GM12878 (cell line): ENCODE measurements at regions not wholly inside any gene's neighbourhood (a gene's known extent, or its start where the extent isn't known, plus 50 kb on each side); places are given as distances from the start of the nearest gene placed in this dataset.

Experiments
- ATAC-seq: fragments of 200-7000 bp; cut with Tn5 transposase; 3 replicates; pipeline ENCODE4 v1.9.1; 2020; ENCODE audit warnings: mild to moderate bottlenecking, moderate library complexity
- BruUV-seq: library from RNA; stranded (reverse); fragments of 400-500 nt; replicated peaks from 2 replicates; lab custom pipeline; 2021; lab: Mats Ljungman, UMichigan
- CTCF ChIA-PET: fragments of 300-600 bp; sonication (Branson Sonifier 250); formaldehyde crosslinking; extraction: SDS; loops from one replicate; lab custom pipeline; 2021; ENCODE audit warnings: inconsistent platforms; lab: Yijun Ruan, JAX
- POLR2A ChIA-PET: fragments of 350-600 bp; formaldehyde crosslinking; extraction: SDS; loops from one replicate; lab custom pipeline; 2021; ENCODE audit warnings: inconsistent platforms; lab: Charles Lee
- RAD21 ChIA-PET: fragments of 300-600 bp; sonication (Branson Sonifier 250); formaldehyde crosslinking; loops from one replicate; lab custom pipeline; 2023; ENCODE audit warnings: antibody characterized with exemption; ENCODE audit not compliant: unreplicated experiment; lab: Charles Lee
- SMC1A ChIA-PET: fragments of 300-600 bp; sonication (Branson Sonifier 250); formaldehyde crosslinking; loops from one replicate; lab custom pipeline; 2023; ENCODE audit not compliant: unreplicated experiment, uncharacterized antibody; lab: Charles Lee
- DNase-seq: peaks from one replicate; pipeline ENCODE4 v3.0.0-alpha.2; 2011; ENCODE audit warnings: low read depth, low spot score
- FAIRE-seq: peaks from 3 replicates; lab custom pipeline; 2011; peaks lifted over from hg19 to GRCh38; lab: Jason Lieb, UNC
- H2AFZ ChIP-seq: 2 replicates; pipeline ENCODE4 v1.6.0; 2011; ENCODE audit warnings: low read depth, low read length, control low read depth; ENCODE audit not compliant: control insufficient read depth
- H3K27ac ChIP-seq: 2 replicates; pipeline ENCODE4 v1.5.1; 2011; ENCODE audit warnings: control low read depth; ENCODE audit not compliant: control insufficient read depth, insufficient read depth
- H3K27me3 ChIP-seq, 2 experiments: replicated peaks in 1 of 2; 2 replicates each; pipeline versions ENCODE4 v1.6.0 to v1.6.1; 2011; ENCODE audit warnings: low read length in 1 of 2; ENCODE audit not compliant: control insufficient read depth in 2 of 2, insufficient read depth in 2 of 2
- H3K36me3 ChIP-seq, 2 experiments: 2 replicates each; pipeline ENCODE4 v1.5.1; 2011; ENCODE audit warnings: low read length in 1 of 2; ENCODE audit not compliant: control insufficient read depth in 2 of 2, insufficient read depth in 2 of 2
- H3K4me1 ChIP-seq: 2 replicates; pipeline ENCODE4 v1.6.1; 2011; ENCODE audit warnings: mild to moderate bottlenecking, low read length, moderate library complexity, mixed read lengths; ENCODE audit not compliant: control insufficient read depth, insufficient read depth
- H3K4me2 ChIP-seq: 2 replicates; pipeline ENCODE4 v1.6.0; 2011; ENCODE audit warnings: control low read depth; ENCODE audit not compliant: control insufficient read depth, insufficient read depth
- H3K4me3 ChIP-seq: fragments of 200-600 bp; sonication (generic); 2 replicates; pipeline ENCODE4 v1.5.1; 2016
- H3K79me2 ChIP-seq: 2 replicates; pipeline ENCODE4 v1.6.0; 2011; ENCODE audit warnings: low read length; ENCODE audit not compliant: control insufficient read depth, insufficient read depth
- H3K9ac ChIP-seq: 2 replicates; pipeline ENCODE4 v1.8.0; 2011; ENCODE audit warnings: low read length, control low read depth, mixed read lengths; ENCODE audit not compliant: control insufficient read depth, insufficient read depth
- H3K9me3 ChIP-seq: replicated peaks from 3 replicates; pipeline ENCODE4 v1.5.1; 2011; ENCODE audit warnings: mild to moderate bottlenecking, low read length; ENCODE audit not compliant: control insufficient read depth, insufficient read depth
- H4K20me1 ChIP-seq: 2 replicates; pipeline ENCODE4 v1.6.0; 2011; ENCODE audit not compliant: control insufficient read depth, insufficient read depth
- NFXL1 ChIP-seq: fragments of 450-650 bp; IDR thresholded peaks from 2 replicates; pipeline ENCODE4 v1.6.1; 2017; ENCODE audit warnings: antibody characterized with exemption, mild to moderate bottlenecking, borderline replicate concordance
- NR2C1 ChIP-seq: fragments of 450-650 bp; IDR thresholded peaks from 2 replicates; pipeline ENCODE4 v1.6.1; 2017; ENCODE audit warnings: antibody characterized with exemption, mild to moderate bottlenecking, moderate library complexity
- SIX5 ChIP-seq: IDR thresholded peaks from 2 replicates; pipeline ENCODE4 v1.6.1; 2011; ENCODE audit warnings: mild to moderate bottlenecking, low read depth, low read length, moderate library complexity; ENCODE audit not compliant: severe bottlenecking
- SMAD5 ChIP-seq: IDR thresholded peaks from 2 replicates; pipeline ENCODE4 v1.6.1; 2016; ENCODE audit warnings: antibody characterized with exemption, low read depth
- SUPT20H ChIP-seq: IDR thresholded peaks from 2 replicates; pipeline ENCODE4 v1.6.1; 2011; ENCODE audit warnings: low read depth, mild to moderate bottlenecking, low read length, moderate library complexity, borderline replicate concordance; ENCODE audit not compliant: control insufficient read depth
- TCF12 ChIP-seq: IDR thresholded peaks from 2 replicates; pipeline ENCODE4 v1.6.1; 2011; ENCODE audit warnings: low read depth, mild to moderate bottlenecking, low read length
- YY1 ChIP-seq: IDR thresholded peaks from 2 replicates; pipeline ENCODE4 v1.6.1; 2011; ENCODE audit warnings: low read depth, mild to moderate bottlenecking, low read length
- WGBS: methylation state at CpG from one replicate; pipeline ENCODE4 v1.1.6; 2016; ENCODE audit warnings: low lambda C conversion rate; ENCODE audit not compliant: insufficient replicate concordance, insufficient coverage; ENCODE audit errors: missing lambda C conversion rate; 5-methylcytosine and 5-hydroxymethylcytosine counted together
- in situ Hi-C: fragments of 300-500 bp; cut with MboI; formaldehyde crosslinking; loops from 9 replicates; pipeline ENCODE4 v1.14.3; 2018; ENCODE audit warnings: mixed read lengths
- intact Hi-C: fragments of 100-400 bp; cut with micrococcal nuclease; formaldehyde crosslinking; loops from one replicate; pipeline ENCODE4 v1.14.2; 2022; ENCODE audit not compliant: unreplicated experiment
- TF ChIP-seq, protein P1 (sequence below): fragments of 450-650 bp; IDR thresholded peaks from 2 replicates; pipeline ENCODE4 v1.6.1; 2017; ENCODE audit warnings: mild to moderate bottlenecking, moderate library complexity
- TF ChIP-seq, protein P2 (sequence below), 3 experiments: IDR thresholded peaks in 2 of 3; conservative IDR thresholded peaks in 1 of 3; 2 replicates each; pipeline ENCODE4 v1.5.1; 2011; ENCODE audit warnings: low read depth in 3 of 3, low read length in 3 of 3, mild to moderate bottlenecking in 3 of 3, control low read depth in 2 of 3, moderate library complexity in 2 of 3, inconsistent platforms in 1 of 3, mixed read lengths in 1 of 3; ENCODE audit not compliant: control insufficient read depth in 2 of 3, insufficient read depth in 1 of 3; ENCODE audit errors: extremely low read depth in 1 of 3
- TF ChIP-seq, protein P3 (sequence below): fragments of 450-650 bp; IDR thresholded peaks from 2 replicates; pipeline ENCODE4 v1.6.1; 2017; ENCODE audit warnings: mild to moderate bottlenecking, low read depth, inconsistent platforms; ENCODE audit not compliant: poor library complexity, severe bottlenecking

DNA sequence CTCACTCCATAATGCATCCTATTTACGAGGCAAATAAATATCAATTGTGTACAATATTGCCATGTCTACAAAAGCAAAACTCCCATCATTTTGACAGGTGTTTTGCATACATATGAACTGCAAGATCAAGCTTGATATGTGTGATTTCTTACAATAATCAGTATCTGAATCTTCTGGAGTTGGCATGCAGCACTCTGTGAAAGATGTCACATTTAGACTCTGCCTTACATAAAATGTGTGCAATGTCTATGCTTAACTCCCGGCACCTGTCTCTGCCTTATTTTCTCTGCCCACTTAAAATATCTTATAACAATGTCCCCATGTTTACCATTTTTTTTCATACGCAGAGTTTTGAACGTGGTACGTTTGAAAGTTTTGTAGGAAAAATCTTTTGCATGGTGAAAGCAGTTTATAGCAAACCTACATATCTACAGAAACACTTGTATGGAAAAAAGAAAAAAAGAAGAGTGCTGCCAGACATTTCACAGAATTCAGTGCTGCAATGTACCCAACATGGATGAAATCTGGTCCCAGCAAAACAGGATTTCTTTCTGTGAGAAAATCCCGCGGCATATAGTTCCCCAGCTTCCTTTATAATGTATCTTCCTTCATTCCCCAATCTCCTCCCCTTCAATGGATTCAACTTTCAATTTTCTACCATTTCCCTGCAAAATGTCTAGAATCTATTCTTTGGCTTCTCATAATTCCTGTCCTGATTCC, 114.1 kb upstream of the NRP1 start:
- Histone ChIP-seq H3K4me1 (no peaks in the 10 kb centered on the region), H3K9ac (no peak overlapping the region), H3K79me2 (no peaks in the 10 kb centered on the region), H3K9me3 (no peaks in the 10 kb centered on the region), H3K27me3 (no peaks in the 10 kb centered on the region; a peak in 1 of 4 replicates), H3K4me3 (no peak overlapping the region), H3K4me2 (no peak overlapping the region), H3K36me3 (no peaks in the 10 kb centered on the region), H4K20me1 (no peaks in the 10 kb centered on the region), H3K27ac (no peak overlapping the region), H2AFZ (no peak overlapping the region)
- no TSS peak for BruUV-seq
- 64% methylated on average over 7 of the region's 7 CpGs for WGBS
- ChIA-PET SMC1A (interaction anchor here (0.7 to 1.6 kb wide), 3 partner anchors 14 to 256 kb away, joined by 3 read pairs; no protein-coding TSS in a partner anchor), CTCF (no interaction called here), POLR2A (interaction anchor here (0.5 to 0.7 kb wide), 2 partner anchors 13 to 46 kb away, joined by 3 to 10 read pairs; no protein-coding TSS in a partner anchor), RAD21 (interaction anchor here (1.0 kb wide), 1 partner anchor 115 kb away, joined by 3 read pairs; no protein-coding TSS in a partner anchor)
- DNase-seq (no peak), ATAC-seq (no peak), FAIRE-seq (no peak)
- in situ Hi-C loops = no loop called here
- intact Hi-C loops = no loop called here
- TF ChIP-seq NFXL1 = no peak
- no peak for TF ChIP-seq SMAD5
- TF ChIP-seq, protein P1, sequence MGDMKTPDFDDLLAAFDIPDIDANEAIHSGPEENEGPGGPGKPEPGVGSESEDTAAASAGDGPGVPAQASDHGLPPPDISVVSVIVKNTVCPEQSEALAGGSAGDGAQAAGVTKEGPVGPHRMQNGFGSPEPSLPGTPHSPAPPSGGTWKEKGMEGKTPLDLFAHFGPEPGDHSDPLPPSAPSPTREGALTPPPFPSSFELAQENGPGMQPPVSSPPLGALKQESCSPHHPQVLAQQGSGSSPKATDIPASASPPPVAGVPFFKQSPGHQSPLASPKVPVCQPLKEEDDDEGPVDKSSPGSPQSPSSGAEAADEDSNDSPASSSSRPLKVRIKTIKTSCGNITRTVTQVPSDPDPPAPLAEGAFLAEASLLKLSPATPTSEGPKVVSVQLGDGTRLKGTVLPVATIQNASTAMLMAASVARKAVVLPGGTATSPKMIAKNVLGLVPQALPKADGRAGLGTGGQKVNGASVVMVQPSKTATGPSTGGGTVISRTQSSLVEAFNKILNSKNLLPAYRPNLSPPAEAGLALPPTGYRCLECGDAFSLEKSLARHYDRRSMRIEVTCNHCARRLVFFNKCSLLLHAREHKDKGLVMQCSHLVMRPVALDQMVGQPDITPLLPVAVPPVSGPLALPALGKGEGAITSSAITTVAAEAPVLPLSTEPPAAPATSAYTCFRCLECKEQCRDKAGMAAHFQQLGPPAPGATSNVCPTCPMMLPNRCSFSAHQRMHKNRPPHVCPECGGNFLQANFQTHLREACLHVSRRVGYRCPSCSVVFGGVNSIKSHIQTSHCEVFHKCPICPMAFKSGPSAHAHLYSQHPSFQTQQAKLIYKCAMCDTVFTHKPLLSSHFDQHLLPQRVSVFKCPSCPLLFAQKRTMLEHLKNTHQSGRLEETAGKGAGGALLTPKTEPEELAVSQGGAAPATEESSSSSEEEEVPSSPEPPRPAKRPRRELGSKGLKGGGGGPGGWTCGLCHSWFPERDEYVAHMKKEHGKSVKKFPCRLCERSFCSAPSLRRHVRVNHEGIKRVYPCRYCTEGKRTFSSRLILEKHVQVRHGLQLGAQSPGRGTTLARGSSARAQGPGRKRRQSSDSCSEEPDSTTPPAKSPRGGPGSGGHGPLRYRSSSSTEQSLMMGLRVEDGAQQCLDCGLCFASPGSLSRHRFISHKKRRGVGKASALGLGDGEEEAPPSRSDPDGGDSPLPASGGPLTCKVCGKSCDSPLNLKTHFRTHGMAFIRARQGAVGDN = no peak
- no peak for TF ChIP-seq TCF12
- TF ChIP-seq, protein P2, sequence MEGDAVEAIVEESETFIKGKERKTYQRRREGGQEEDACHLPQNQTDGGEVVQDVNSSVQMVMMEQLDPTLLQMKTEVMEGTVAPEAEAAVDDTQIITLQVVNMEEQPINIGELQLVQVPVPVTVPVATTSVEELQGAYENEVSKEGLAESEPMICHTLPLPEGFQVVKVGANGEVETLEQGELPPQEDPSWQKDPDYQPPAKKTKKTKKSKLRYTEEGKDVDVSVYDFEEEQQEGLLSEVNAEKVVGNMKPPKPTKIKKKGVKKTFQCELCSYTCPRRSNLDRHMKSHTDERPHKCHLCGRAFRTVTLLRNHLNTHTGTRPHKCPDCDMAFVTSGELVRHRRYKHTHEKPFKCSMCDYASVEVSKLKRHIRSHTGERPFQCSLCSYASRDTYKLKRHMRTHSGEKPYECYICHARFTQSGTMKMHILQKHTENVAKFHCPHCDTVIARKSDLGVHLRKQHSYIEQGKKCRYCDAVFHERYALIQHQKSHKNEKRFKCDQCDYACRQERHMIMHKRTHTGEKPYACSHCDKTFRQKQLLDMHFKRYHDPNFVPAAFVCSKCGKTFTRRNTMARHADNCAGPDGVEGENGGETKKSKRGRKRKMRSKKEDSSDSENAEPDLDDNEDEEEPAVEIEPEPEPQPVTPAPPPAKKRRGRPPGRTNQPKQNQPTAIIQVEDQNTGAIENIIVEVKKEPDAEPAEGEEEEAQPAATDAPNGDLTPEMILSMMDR (IDR thresholded peaks at IDR 0.05 in 2 of 3, conservative IDR thresholded peaks at IDR 0.05 in 1 of 3; ENCODE audit: control insufficient read depth in 2 of 3, extremely low read depth in 1 of 3, insufficient read depth in 1 of 3, low read depth in 3 of 3, low read length in 3 of 3) = no peak
- TF ChIP-seq NR2C1 = no peak
- no peak for TF ChIP-seq SIX5
- TF ChIP-seq, protein P3, sequence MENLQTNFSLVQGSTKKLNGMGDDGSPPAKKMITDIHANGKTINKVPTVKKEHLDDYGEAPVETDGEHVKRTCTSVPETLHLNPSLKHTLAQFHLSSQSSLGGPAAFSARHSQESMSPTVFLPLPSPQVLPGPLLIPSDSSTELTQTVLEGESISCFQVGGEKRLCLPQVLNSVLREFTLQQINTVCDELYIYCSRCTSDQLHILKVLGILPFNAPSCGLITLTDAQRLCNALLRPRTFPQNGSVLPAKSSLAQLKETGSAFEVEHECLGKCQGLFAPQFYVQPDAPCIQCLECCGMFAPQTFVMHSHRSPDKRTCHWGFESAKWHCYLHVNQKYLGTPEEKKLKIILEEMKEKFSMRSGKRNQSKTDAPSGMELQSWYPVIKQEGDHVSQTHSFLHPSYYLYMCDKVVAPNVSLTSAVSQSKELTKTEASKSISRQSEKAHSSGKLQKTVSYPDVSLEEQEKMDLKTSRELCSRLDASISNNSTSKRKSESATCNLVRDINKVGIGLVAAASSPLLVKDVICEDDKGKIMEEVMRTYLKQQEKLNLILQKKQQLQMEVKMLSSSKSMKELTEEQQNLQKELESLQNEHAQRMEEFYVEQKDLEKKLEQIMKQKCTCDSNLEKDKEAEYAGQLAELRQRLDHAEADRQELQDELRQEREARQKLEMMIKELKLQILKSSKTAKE = no peak
- TF ChIP-seq YY1 = no peak
- TF ChIP-seq SUPT20H = no peak
